Liver (tissue), 8 donors: ENCODE measurements at regions not wholly inside any gene's neighbourhood (a gene's known extent, or its start where the extent isn't known, plus 50 kb on each side); places are given as distances from the start of the nearest gene placed in this dataset.

Source experiments
- DNase-seq: peaks from one replicate; pipeline ENCODE4 v3.0.0-alpha.2; 2017; ENCODE audit warnings: low spot score
- H3K27ac ChIP-seq, 2 donors: one replicate each; pipeline ENCODE4 v1.7.0; 2013; ENCODE audit warnings: inconsistent platforms in 2 of 2, low read length in 2 of 2, control low read depth in 1 of 2, low read depth in 1 of 2, mild to moderate bottlenecking in 1 of 2
- H3K27me3 ChIP-seq, 4 donors: one replicate each; pipeline versions ENCODE4 v1.6.1 to v1.7.0; 2013; ENCODE audit warnings: low read length in 3 of 4, inconsistent platforms in 1 of 4, mild to moderate bottlenecking in 1 of 4, moderate library complexity in 1 of 4; ENCODE audit not compliant: control insufficient read depth in 4 of 4, insufficient read depth in 4 of 4
- H3K36me3 ChIP-seq, 4 donors: one replicate each; pipeline versions ENCODE4 v1.6.1 to v1.7.0; 2013; ENCODE audit warnings: low read length in 3 of 4, mild to moderate bottlenecking in 3 of 4, low read depth in 1 of 4, moderate library complexity in 1 of 4; ENCODE audit not compliant: control insufficient read depth in 4 of 4, insufficient read depth in 3 of 4
- H3K4me1 ChIP-seq, 4 donors: one replicate each; pipeline versions ENCODE4 v1.6.1 to v1.7.0; 2013; ENCODE audit warnings: low read length in 3 of 4, mild to moderate bottlenecking in 3 of 4, moderate library complexity in 1 of 4; ENCODE audit not compliant: control insufficient read depth in 4 of 4, insufficient read depth in 4 of 4
- H3K4me3 ChIP-seq, 3 donors: one replicate each; pipeline versions ENCODE4 v1.6.1 to v1.7.0; 2013; ENCODE audit warnings: low read length in 3 of 3, control low read depth in 1 of 3, low read depth in 1 of 3, mild to moderate bottlenecking in 1 of 3
- H3K9ac ChIP-seq, 2 donors: one replicate each; pipeline ENCODE4 v1.7.0; 2013; ENCODE audit warnings: low read length in 2 of 2, mild to moderate bottlenecking in 2 of 2, moderate library complexity in 2 of 2, control low read depth in 1 of 2, low read depth in 1 of 2
- H3K9me3 ChIP-seq, 4 donors: one replicate each; pipeline versions ENCODE4 v1.6.1 to v1.7.0; 2013; ENCODE audit warnings: low read length in 3 of 4; ENCODE audit not compliant: control insufficient read depth in 4 of 4
- ATF3 ChIP-seq: IDR thresholded peaks from 2 replicates; pipeline ENCODE4 v1.6.1; 2016; ENCODE audit warnings: antibody characterized with exemption
- CTCF ChIP-seq: fragments of 150-350 bp; IDR thresholded peaks from 2 replicates; pipeline ENCODE4 v1.5.1; 2017; ENCODE audit warnings: improper control_type of control experiment, low read depth, low read length; ENCODE audit not compliant: missing input control
- EGR1 ChIP-seq, 2 donors: IDR thresholded peaks; 2 replicates each; pipeline ENCODE4 v1.6.1; 2016 to 2018; ENCODE audit warnings: antibody characterized with exemption in 2 of 2, low read depth in 2 of 2
- FOXA1 ChIP-seq: IDR thresholded peaks from 2 replicates; pipeline ENCODE4 v1.6.1; 2016; ENCODE audit warnings: antibody characterized with exemption
- FOXA2 ChIP-seq: IDR thresholded peaks from 2 replicates; pipeline ENCODE4 v1.6.1; 2016; ENCODE audit warnings: antibody characterized with exemption
- GABPA ChIP-seq, 2 donors: IDR thresholded peaks in 1 of 2; conservative IDR thresholded peaks in 1 of 2; 2 replicates each; pipeline ENCODE4 v1.6.1; 2016; ENCODE audit warnings: antibody characterized with exemption in 2 of 2, mild to moderate bottlenecking in 1 of 2, moderate library complexity in 1 of 2
- HNF4A ChIP-seq, 2 donors: conservative IDR thresholded peaks; 2 replicates each; pipeline ENCODE4 v1.6.1; 2016; ENCODE audit warnings: antibody characterized with exemption in 2 of 2, mild to moderate bottlenecking in 2 of 2
- JUND ChIP-seq, 2 donors: IDR thresholded peaks; 2 replicates each; pipeline ENCODE4 v1.6.1; 2016; ENCODE audit warnings: antibody characterized with exemption in 2 of 2
- MAX ChIP-seq: IDR thresholded peaks from 2 replicates; pipeline ENCODE4 v1.6.1; 2016; ENCODE audit warnings: antibody characterized with exemption
- NR2F2 ChIP-seq: IDR thresholded peaks from 2 replicates; pipeline ENCODE4 v1.6.1; 2016; ENCODE audit warnings: antibody characterized with exemption
- RAD21 ChIP-seq, 2 donors: IDR thresholded peaks; 2 replicates each; pipeline ENCODE4 v1.6.1; 2016; ENCODE audit warnings: antibody characterized with exemption in 2 of 2, mild to moderate bottlenecking in 2 of 2
- REST ChIP-seq: IDR thresholded peaks from 2 replicates; pipeline ENCODE4 v1.6.1; 2016; ENCODE audit warnings: antibody characterized with exemption, mild to moderate bottlenecking
- RXRA ChIP-seq, 2 donors: IDR thresholded peaks; 2 replicates each; pipeline ENCODE4 v1.6.1; 2017 to 2018; ENCODE audit warnings: antibody characterized with exemption in 2 of 2, mild to moderate bottlenecking in 1 of 2
- TAF1 ChIP-seq: conservative IDR thresholded peaks from 2 replicates; pipeline ENCODE4 v1.6.1; 2016; ENCODE audit warnings: antibody characterized with exemption, mild to moderate bottlenecking
- YY1 ChIP-seq: IDR thresholded peaks from 2 replicates; pipeline ENCODE4 v1.6.1; 2016; ENCODE audit warnings: antibody characterized with exemption, mild to moderate bottlenecking
- ZBTB33 ChIP-seq: IDR thresholded peaks from 2 replicates; pipeline ENCODE4 v1.6.1; 2016; ENCODE audit warnings: antibody characterized with exemption
- WGBS: extraction: QIAGEN DNeasy Blood & Tissue Kit; methylation state at CpG from one replicate; pipeline ENCODE4 v1.1.7; 2013; 5-methylcytosine and 5-hydroxymethylcytosine counted together
- donor health status: healthy.
- donor health status: healthy.
- donor health status: healthy.
- donor health status: healthy.
- donor health status: healthy.

GRCh38 chr10:83301732-83302131 lies 837.6 kb upstream of the GHITM start:
- H3K9me3 ChIP-seq = no peaks in the 10 kb centered on the region
- TF ChIP-seq JUND (IDR thresholded peaks at IDR 0.05) (no peak), YY1 (no peak), CTCF (no peak), FOXA2 (no peak), TAF1 (no peak), HNF4A (conservative IDR thresholded peaks at IDR 0.05) (no peak)
- H3K9ac ChIP-seq = no peak overlapping the region
- no peak overlapping the region for H3K27ac ChIP-seq
- no peaks in the 10 kb centered on the region for H3K36me3 ChIP-seq
- 85% methylated on average over 2 of the region's 2 CpGs for WGBS
- DNase-seq = no peak
- no peaks in the 10 kb centered on the region for H3K4me1 ChIP-seq
- H3K4me3 ChIP-seq = no peak overlapping the region
- H3K27me3 ChIP-seq = no peaks in the 10 kb centered on the region

GRCh38 chr10:83302623-83303022 lies 836.7 kb upstream of the GHITM start:
- WGBS = 88% methylated on average over 1 of the region's 1 CpG
- no peak overlapping the region for H3K9ac ChIP-seq
- H3K27ac ChIP-seq = no peak overlapping the region
- H3K4me3 ChIP-seq = no peak overlapping the region
- H3K36me3 ChIP-seq = no peaks in the 10 kb centered on the region
- no peaks in the 10 kb centered on the region for H3K9me3 ChIP-seq
- H3K27me3 ChIP-seq = no peaks in the 10 kb centered on the region
- TF ChIP-seq ATF3 = no peak
- no peak for TF ChIP-seq RXRA (IDR thresholded peaks at IDR 0.05)
- no peak for TF ChIP-seq MAX
- no peak for TF ChIP-seq ZBTB33
- TF ChIP-seq JUND (IDR thresholded peaks at IDR 0.05) = no peak
- TF ChIP-seq YY1 = no peak
- TF ChIP-seq CTCF = no peak
- TF ChIP-seq FOXA1 = no peak
- TF ChIP-seq NR2F2 = no peak
- TF ChIP-seq FOXA2 = no peak
- no peak for TF ChIP-seq EGR1 (IDR thresholded peaks at IDR 0.05; ENCODE audit: low read depth in 2 of 2)
- no peak for TF ChIP-seq RAD21 (IDR thresholded peaks at IDR 0.05)
- TF ChIP-seq HNF4A (conservative IDR thresholded peaks at IDR 0.05) = no peak
- no peak for TF ChIP-seq TAF1
- no peak for TF ChIP-seq REST
- no peak for TF ChIP-seq GABPA (IDR thresholded peaks at IDR 0.05 in 1 of 2, conservative IDR thresholded peaks at IDR 0.05 in 1 of 2)
- no peaks in the 10 kb centered on the region for H3K4me1 ChIP-seq
- DNase-seq = no peak
